HepG2 (cell line): ENCODE measurements at regions not wholly inside any gene's neighbourhood (a gene's known extent, or its start where the extent isn't known, plus 50 kb on each side); places are given as distances from the start of the nearest gene placed in this dataset.

ENCODE experiments used
- ATAC-seq: fragments of 200-7000 bp; cut with Tn5 transposase; 3 replicates; pipeline ENCODE4 v1.9.1; 2020; ENCODE audit warnings: mild to moderate bottlenecking, moderate library complexity
- BruUV-seq: library from RNA; stranded (reverse); fragments of 400-500 nt; replicated peaks from 2 replicates; lab custom pipeline; 2021; lab: Mats Ljungman, UMichigan
- CTCF ChIA-PET: fragments of 300-600 bp; formaldehyde crosslinking; extraction: SDS; loops from one replicate; lab custom pipeline; 2021; ENCODE audit warnings: low total read pairs, inconsistent platforms, low intra/inter-chr PET ratio; lab: Yijun Ruan, JAX
- POLR2A ChIA-PET: fragments of 350-600 bp; sonication (Branson Sonifier 250); formaldehyde crosslinking; loops from one replicate; lab custom pipeline; 2020; ENCODE audit warnings: antibody characterized with exemption, inconsistent platforms; lab: Yijun Ruan, JAX
- DNase-seq: peaks from one replicate; pipeline ENCODE4 v3.0.0-alpha.2; 2015; ENCODE audit warnings: low spot score
- FAIRE-seq: peaks from 3 replicates; lab custom pipeline; 2011; peaks lifted over from hg19 to GRCh38; lab: Jason Lieb, UNC
- H2AFZ ChIP-seq: one replicate; pipeline ENCODE4 v1.6.1; 2011; ENCODE audit warnings: low read length, inconsistent platforms
- H3K27ac ChIP-seq: fragments of 300-600 bp; 3 replicates; pipeline ENCODE4 v1.8.0; 2011; ENCODE audit warnings: mixed run types, mild to moderate bottlenecking, mixed read lengths, low read length, inconsistent platforms; ENCODE audit not compliant: insufficient read depth; ENCODE audit errors: extremely low read length
- H3K27me3 ChIP-seq, 2 experiments: fragments of 200-600 bp in 1 of 2; 2 replicates in 1 of 2; 3 replicates in 1 of 2; pipeline versions ENCODE4 v1.6.0 to v1.8.0; 2011; ENCODE audit warnings: low read length in 2 of 2, mild to moderate bottlenecking in 2 of 2, moderate library complexity in 2 of 2, inconsistent platforms in 1 of 2; ENCODE audit not compliant: insufficient read depth in 2 of 2, control insufficient read depth in 1 of 2
- H3K36me3 ChIP-seq, 2 experiments: fragments of 200-600 bp in 1 of 2; replicated peaks in 1 of 2; 2 replicates in 1 of 2; 3 replicates in 1 of 2; pipeline versions ENCODE4 v1.5.1 to v1.8.0; 2011; ENCODE audit warnings: low read length in 2 of 2, inconsistent platforms in 1 of 2; ENCODE audit not compliant: insufficient read depth in 2 of 2, control insufficient read depth in 1 of 2
- H3K4me1 ChIP-seq: 2 replicates; pipeline ENCODE4 v1.5.1; 2012; ENCODE audit warnings: low read length, inconsistent platforms; ENCODE audit not compliant: insufficient read depth
- H3K4me2 ChIP-seq: 2 replicates; pipeline ENCODE4 v1.6.0; 2011; ENCODE audit warnings: low read depth, low read length, inconsistent platforms
- H3K4me3 ChIP-seq, 3 experiments: fragments of 200-600 bp in 1 of 3; sonication (generic), shearing (Covaris generic) in 1 of 3; replicated peaks in 1 of 3; 2 replicates each; pipeline ENCODE4 v1.5.1; 2011 to 2016; ENCODE audit warnings: low read length in 3 of 3, inconsistent platforms in 2 of 3, low read depth in 2 of 3, mild to moderate bottlenecking in 2 of 3, control low read depth in 1 of 3, mixed read lengths in 1 of 3; ENCODE audit not compliant: insufficient read depth in 1 of 3
- H3K79me2 ChIP-seq: one replicate; pipeline ENCODE4 v1.6.1; 2011; ENCODE audit warnings: low read length, inconsistent platforms; ENCODE audit not compliant: insufficient read depth
- H3K9ac ChIP-seq: 2 replicates; pipeline ENCODE4 v1.6.0; 2011; ENCODE audit warnings: mild to moderate bottlenecking, low read depth, low read length, inconsistent platforms; ENCODE audit not compliant: insufficient read depth
- H3K9me3 ChIP-seq: 2 replicates; pipeline ENCODE4 v1.5.1; 2012; ENCODE audit warnings: mild to moderate bottlenecking, low read length
- H4K20me1 ChIP-seq: 2 replicates; pipeline ENCODE4 v1.6.0; 2011; ENCODE audit warnings: inconsistent platforms, mild to moderate bottlenecking, low read length, moderate library complexity; ENCODE audit not compliant: insufficient read depth
- FOXO1 ChIP-seq: sonication (generic); formaldehyde crosslinking; IDR thresholded peaks from 2 replicates; pipeline ENCODE4 v1.4.0; 2020; ENCODE audit warnings: missing genetic modification reagents
- MIER3 ChIP-seq: IDR thresholded peaks from 2 replicates; pipeline ENCODE4 v1.6.1; 2016; ENCODE audit warnings: missing compliant biosample characterization, borderline replicate concordance
- NKX3-1 ChIP-seq: sonication (generic); formaldehyde crosslinking; IDR thresholded peaks from 2 replicates; pipeline ENCODE4 v1.5.0; 2020; ENCODE audit warnings: missing genetic modification reagents
- PAWR ChIP-seq: sonication (generic); formaldehyde crosslinking; IDR thresholded peaks from 2 replicates; pipeline ENCODE4 v1.4.0; 2020; ENCODE audit warnings: missing genetic modification reagents, mild to moderate bottlenecking, borderline replicate concordance
- ZFP37 ChIP-seq: sonication (generic); formaldehyde crosslinking; IDR thresholded peaks from 2 replicates; pipeline ENCODE4 v1.4.0; 2020; ENCODE audit warnings: missing genetic modification reagents, borderline replicate concordance
- ZFYVE20 ChIP-seq: sonication (generic); formaldehyde crosslinking; IDR thresholded peaks from 2 replicates; pipeline ENCODE4 v1.8.0; 2023; ENCODE audit warnings: low read depth, mild to moderate bottlenecking, moderate library complexity, missing genetic modification reagents, borderline replicate concordance
- ZNF282 ChIP-seq: fragments of 450-650 bp; IDR thresholded peaks from 2 replicates; pipeline ENCODE4 v1.6.1; 2018; ENCODE audit not compliant: partially characterized antibody
- WGBS: methylation state at CpG from one replicate; pipeline ENCODE4 v1.1.6; 2017; ENCODE audit warnings: low lambda C conversion rate; 5-methylcytosine and 5-hydroxymethylcytosine counted together
- in situ Hi-C: cut with HindIII; loops from 2 replicates; pipeline ENCODE4 v1.10.0; 2017; ENCODE audit warnings: low pct_unique_long_range_greater_than_20kb; ENCODE audit not compliant: extremely low pct_ligation_motif_present
- intact Hi-C: fragments of 100-400 bp; cut with micrococcal nuclease; formaldehyde crosslinking; loops from one replicate; pipeline ENCODE4 v1.10.0; 2022; ENCODE audit not compliant: unreplicated experiment
- TF ChIP-seq, protein P1 (sequence below): sonication (generic); formaldehyde crosslinking; IDR thresholded peaks from 2 replicates; pipeline ENCODE4 v1.8.1; 2023; ENCODE audit warnings: missing genetic modification reagents, inconsistent platforms, borderline replicate concordance
- TF ChIP-seq, protein P2 (sequence below), 2 experiments: IDR thresholded peaks; 2 replicates each; pipeline ENCODE4 v1.6.1; 2011 to 2012; ENCODE audit warnings: low read length in 2 of 2, borderline replicate concordance in 1 of 2, low read depth in 1 of 2, mild to moderate bottlenecking in 1 of 2, moderate library complexity in 1 of 2

DNA sequence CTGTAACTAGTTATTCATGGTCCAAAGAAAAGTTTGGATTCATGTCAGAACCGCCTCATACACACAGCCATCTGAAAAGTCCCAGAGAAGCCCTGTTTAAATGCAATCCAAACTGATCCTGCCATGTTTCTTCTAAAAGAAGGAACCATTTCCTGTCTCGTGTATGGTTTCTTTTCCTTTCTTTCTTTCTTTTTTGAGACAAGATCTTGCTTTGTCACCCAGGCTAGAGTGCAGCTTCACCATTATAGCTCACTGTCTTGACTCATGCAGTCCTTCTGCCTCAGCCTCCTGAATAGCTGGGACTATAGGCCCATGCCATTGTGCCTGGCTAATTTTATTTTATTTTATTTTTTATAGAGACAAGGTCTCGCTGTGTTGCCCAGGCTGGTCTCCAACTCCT lies 77.4 kb upstream of the NSMCE3 start:
- Histone ChIP-seq H3K9ac (no peak overlapping the region), H3K27ac (no peak overlapping the region), H3K4me3 (no peak overlapping the region), H4K20me1 (no peaks in the 10 kb centered on the region), H3K36me3 (no peaks in the 10 kb centered on the region), H3K4me1 (no peaks in the 10 kb centered on the region), H3K27me3 (peaks cover 0 to 8% of the 10 kb centered on the region in 2 experiments; a peak in 3 of 5 replicates), H3K9me3 (no peaks in the 10 kb centered on the region), H3K4me2 (no peak overlapping the region), H3K79me2 (no peaks in the 10 kb centered on the region), H2AFZ (no peak overlapping the region)
- ChIA-PET POLR2A (no interaction called here), CTCF (no interaction called here)
- TF ChIP-seq PAWR (CRISPR knock-in tag), result no peak
- no peak for TF ChIP-seq ZFP37
- TF ChIP-seq ZNF282, result no peak
- no peak for TF ChIP-seq FOXO1
- no peak for TF ChIP-seq ZFYVE20 (CRISPR knock-in tag)
- TF ChIP-seq, protein P1, sequence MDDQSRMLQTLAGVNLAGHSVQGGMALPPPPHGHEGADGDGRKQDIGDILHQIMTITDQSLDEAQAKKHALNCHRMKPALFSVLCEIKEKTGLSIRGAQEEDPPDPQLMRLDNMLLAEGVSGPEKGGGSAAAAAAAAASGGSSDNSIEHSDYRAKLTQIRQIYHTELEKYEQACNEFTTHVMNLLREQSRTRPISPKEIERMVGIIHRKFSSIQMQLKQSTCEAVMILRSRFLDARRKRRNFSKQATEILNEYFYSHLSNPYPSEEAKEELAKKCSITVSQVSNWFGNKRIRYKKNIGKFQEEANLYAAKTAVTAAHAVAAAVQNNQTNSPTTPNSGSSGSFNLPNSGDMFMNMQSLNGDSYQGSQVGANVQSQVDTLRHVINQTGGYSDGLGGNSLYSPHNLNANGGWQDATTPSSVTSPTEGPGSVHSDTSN (CRISPR knock-in tag), result no peak
- TF ChIP-seq, protein P2, sequence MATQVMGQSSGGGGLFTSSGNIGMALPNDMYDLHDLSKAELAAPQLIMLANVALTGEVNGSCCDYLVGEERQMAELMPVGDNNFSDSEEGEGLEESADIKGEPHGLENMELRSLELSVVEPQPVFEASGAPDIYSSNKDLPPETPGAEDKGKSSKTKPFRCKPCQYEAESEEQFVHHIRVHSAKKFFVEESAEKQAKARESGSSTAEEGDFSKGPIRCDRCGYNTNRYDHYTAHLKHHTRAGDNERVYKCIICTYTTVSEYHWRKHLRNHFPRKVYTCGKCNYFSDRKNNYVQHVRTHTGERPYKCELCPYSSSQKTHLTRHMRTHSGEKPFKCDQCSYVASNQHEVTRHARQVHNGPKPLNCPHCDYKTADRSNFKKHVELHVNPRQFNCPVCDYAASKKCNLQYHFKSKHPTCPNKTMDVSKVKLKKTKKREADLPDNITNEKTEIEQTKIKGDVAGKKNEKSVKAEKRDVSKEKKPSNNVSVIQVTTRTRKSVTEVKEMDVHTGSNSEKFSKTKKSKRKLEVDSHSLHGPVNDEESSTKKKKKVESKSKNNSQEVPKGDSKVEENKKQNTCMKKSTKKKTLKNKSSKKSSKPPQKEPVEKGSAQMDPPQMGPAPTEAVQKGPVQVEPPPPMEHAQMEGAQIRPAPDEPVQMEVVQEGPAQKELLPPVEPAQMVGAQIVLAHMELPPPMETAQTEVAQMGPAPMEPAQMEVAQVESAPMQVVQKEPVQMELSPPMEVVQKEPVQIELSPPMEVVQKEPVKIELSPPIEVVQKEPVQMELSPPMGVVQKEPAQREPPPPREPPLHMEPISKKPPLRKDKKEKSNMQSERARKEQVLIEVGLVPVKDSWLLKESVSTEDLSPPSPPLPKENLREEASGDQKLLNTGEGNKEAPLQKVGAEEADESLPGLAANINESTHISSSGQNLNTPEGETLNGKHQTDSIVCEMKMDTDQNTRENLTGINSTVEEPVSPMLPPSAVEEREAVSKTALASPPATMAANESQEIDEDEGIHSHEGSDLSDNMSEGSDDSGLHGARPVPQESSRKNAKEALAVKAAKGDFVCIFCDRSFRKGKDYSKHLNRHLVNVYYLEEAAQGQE (IDR thresholded peaks at IDR 0.05; ENCODE audit: borderline replicate concordance in 1 of 2, low read depth in 1 of 2, low read length in 2 of 2), result no peak
- no peak for TF ChIP-seq MIER3 (CRISPR knock-in tag)
- TF ChIP-seq NKX3-1, result no peak
- ATAC-seq (no peak), FAIRE-seq (no peak), DNase-seq (no peak)
- in situ Hi-C loops, result no loop called here
- intact Hi-C loops, result no loop called here
- 0% methylated on average over 3 of the region's 3 CpGs for WGBS
- BruUV-seq, result no TSS peak
